ENCODE measurements at regions not wholly inside any gene's neighbourhood (a gene's known extent, or its start where the extent isn't known, plus 50 kb on each side); places are given as distances from the start of the nearest gene placed in this dataset.

GRCh38 chr2:122446761-122447160, 691.3 kb downstream of the TSN start:
- Histone ChIP-seq H3K27me3 (ENCODE audit: insufficient read depth, poor library complexity, severe bottlenecking) (no peaks in the 10 kb centered on the region), H3K27ac (replicated peaks) (no peak overlapping the region), H3K4me3 (replicated peaks; ENCODE audit: insufficient read depth, low read length) (no peak overlapping the region)
- TF ChIP-seq POLR2AphosphoS5 (IDR thresholded peaks at IDR 0.05; ENCODE audit: low read depth) (no peak), GABPA (IDR thresholded peaks at IDR 0.05; ENCODE audit: low read depth) (no peak), REST (IDR thresholded peaks at IDR 0.05; ENCODE audit: insufficient replicate concordance, low read depth) (no peak), SPI1 (IDR thresholded peaks at IDR 0.05; ENCODE audit: borderline replicate concordance, low read depth) (no peak), CTCF (IDR thresholded peaks at IDR 0.05; ENCODE audit: insufficient read depth, low read length) (no peak)
- no peak for DNase-seq (ENCODE audit: low read depth in 1 of 2, low spot score in 1 of 2)

GRCh38 chr2:122447237-122447636, 691.8 kb downstream of the TSN start:
- no peak for TF ChIP-seq SPI1 (IDR thresholded peaks at IDR 0.05; ENCODE audit: borderline replicate concordance, low read depth)
- H3K27me3 ChIP-seq (ENCODE audit: insufficient read depth, poor library complexity, severe bottlenecking): no peaks in the 10 kb centered on the region
- no peak overlapping the region for H3K27ac ChIP-seq (replicated peaks)
- no peak for DNase-seq (ENCODE audit: low read depth in 1 of 2, low spot score in 1 of 2)
- no peak overlapping the region for H3K4me3 ChIP-seq (replicated peaks; ENCODE audit: insufficient read depth, low read length)

- no peak overlapping the region for H3K27ac ChIP-seq (replicated peaks)
- H3K4me3 ChIP-seq (replicated peaks; ENCODE audit: insufficient read depth, low read length): no peak overlapping the region
- H3K27me3 ChIP-seq (ENCODE audit: insufficient read depth, poor library complexity, severe bottlenecking): no peaks in the 10 kb centered on the region
- DNase-seq (ENCODE audit: low read depth in 1 of 2, low spot score in 1 of 2): peak; percentile 4 to 34
- TF ChIP-seq SPI1 (IDR thresholded peaks at IDR 0.05; ENCODE audit: borderline replicate concordance, low read depth) (no peak), REST (IDR thresholded peaks at IDR 0.05; ENCODE audit: insufficient replicate concordance, low read depth) (no peak), CTCF (IDR thresholded peaks at IDR 0.05; ENCODE audit: insufficient read depth, low read length) (peak; percentile 58)
Measured at GRCh38 chr2:122451040-122451439, 695.6 kb downstream of the TSN start.

GRCh38 chr2:122451697-122452096, 696.2 kb downstream of the TSN start:
- no peak for TF ChIP-seq REST (IDR thresholded peaks at IDR 0.05; ENCODE audit: insufficient replicate concordance, low read depth)
- no peak for TF ChIP-seq CTCF (IDR thresholded peaks at IDR 0.05; ENCODE audit: insufficient read depth, low read length)
- no peak for TF ChIP-seq GABPA (IDR thresholded peaks at IDR 0.05; ENCODE audit: low read depth)
- DNase-seq (ENCODE audit: low read depth in 1 of 2, low spot score in 1 of 2): no peak

More at GRCh38 chr2:122451697-122452096, 696.2 kb downstream of the TSN start:
- Histone ChIP-seq H3K27ac (replicated peaks) (no peak overlapping the region), H3K4me3 (replicated peaks; ENCODE audit: insufficient read depth, low read length) (no peak overlapping the region), H3K27me3 (ENCODE audit: insufficient read depth, poor library complexity, severe bottlenecking) (no peaks in the 10 kb centered on the region)

Data from HL-60 (cell line).